ENCODE measurements at regions not wholly inside any gene's neighbourhood (a gene's known extent, or its start where the extent isn't known, plus 50 kb on each side); places are given as distances from the start of the nearest gene placed in this dataset.

- DNase-seq = no peak
These were observed 1396.1 kb upstream of the TMEFF2 start for GRCh38 chr2:193590831-193591230.

DNA sequence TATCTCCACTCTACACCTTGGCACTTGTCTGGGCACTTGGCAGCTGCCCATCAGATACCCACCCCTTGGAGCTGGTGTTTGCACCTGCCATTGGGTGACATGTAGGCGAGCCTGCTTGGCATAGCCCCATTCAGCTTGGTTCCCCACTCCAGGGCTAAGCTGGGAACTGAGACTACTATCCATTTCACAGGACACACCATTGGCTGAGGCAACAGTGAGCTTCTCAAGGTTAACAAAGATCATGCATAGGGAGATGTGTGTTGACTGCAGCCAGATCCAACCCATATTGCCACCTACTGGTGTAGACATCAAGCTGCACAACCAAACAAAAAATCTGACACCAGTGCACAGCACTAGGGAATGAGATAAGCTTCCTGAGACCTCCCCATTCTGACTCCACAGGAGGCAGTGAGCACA is 1389.8 kb upstream of the TMEFF2 start:
- peak; percentile 35 for DNase-seq

DNA sequence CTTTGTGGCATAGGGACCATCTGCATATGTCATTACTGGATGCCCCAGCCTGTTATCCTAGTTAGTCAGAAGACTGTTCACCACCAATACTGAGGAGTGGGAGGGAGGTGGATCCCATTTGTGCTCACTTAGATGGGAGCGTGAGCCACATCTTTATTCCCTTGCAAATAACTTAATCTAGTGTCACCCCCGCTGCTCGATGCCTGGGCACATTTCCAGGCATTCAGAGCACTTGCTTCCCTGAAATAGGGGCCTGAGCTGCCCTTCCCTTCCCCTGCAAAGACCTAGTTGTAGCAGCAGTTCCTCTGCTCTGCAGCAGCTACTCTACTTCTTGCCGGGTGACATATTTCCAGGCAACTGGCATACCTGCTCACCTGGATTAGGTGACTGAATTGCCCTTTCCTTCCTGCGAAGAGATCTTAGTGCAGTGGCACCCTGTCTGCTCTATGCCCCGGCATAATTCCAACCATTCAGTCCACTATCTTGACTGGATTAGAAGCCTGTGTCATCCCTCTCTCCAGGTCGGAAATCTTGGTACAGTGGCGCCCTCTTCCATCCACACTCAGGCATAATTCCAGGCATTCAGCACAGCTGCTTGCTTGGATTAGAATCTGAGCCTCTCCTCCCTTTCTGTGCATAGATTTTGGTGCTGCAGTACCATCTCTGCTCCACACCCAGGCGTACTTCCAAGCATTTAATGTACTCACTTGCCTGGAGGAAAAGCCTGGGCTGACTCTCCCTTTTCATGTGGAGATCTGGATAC is 1389.1 kb upstream of the TMEFF2 start:
- no peak for DNase-seq

DNA sequence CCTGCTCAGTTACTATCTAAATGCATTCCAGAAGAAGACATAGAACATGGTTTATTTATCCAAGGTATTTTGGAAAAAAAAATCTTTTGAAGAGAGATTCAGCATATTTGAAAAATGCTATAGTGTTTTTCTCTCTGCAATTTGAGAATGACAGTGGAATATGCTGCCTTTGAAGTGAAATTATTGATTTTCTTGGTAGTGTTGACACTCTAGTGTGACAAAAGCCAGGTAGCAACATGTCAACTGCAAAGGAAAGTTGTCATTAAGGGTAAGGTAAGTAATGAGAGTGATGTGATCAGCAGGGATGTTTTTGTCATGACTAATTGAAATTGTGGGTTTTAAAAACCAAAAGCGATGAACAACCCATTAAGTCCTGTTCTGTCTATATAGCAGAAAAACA is 1387.1 kb upstream of the TMEFF2 start:
- DNase-seq = no peak

GRCh38 chr2:193580176-193580950 is 1385.6 kb upstream of the TMEFF2 start:
- DNase-seq = no peak

- no peak for DNase-seq
These were observed 1372.2 kb upstream of the TMEFF2 start for GRCh38 chr2:193566886-193567285.

- DNase-seq = no peak
These were observed 1371.5 kb upstream of the TMEFF2 start for GRCh38 chr2:193566276-193566675.

DNA sequence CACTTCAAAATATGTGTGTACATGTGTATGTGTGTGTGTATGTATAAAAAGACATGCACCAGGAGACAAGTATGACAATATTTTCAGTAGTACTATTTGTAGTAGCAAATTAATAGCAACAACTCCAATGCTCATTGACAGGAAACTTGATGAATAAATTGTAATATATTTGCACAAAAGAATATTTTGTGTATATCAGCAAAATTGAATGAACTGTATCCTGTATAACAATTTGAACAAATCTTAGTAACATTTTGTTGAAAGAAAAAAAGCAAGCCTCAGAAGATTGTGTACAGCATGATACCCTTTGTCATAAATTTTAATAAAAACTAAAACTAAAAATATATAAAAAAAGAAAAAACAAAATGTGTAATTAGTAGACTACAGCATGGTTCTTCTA is 1367.3 kb upstream of the TMEFF2 start:
- DNase-seq = no peak

- no peak for DNase-seq
These were observed 1366.3 kb upstream of the TMEFF2 start for GRCh38 chr2:193561054-193561453.

- DNase-seq = no peak
These were observed 1362.2 kb upstream of the TMEFF2 start for GRCh38 chr2:193556766-193557470.

DNA sequence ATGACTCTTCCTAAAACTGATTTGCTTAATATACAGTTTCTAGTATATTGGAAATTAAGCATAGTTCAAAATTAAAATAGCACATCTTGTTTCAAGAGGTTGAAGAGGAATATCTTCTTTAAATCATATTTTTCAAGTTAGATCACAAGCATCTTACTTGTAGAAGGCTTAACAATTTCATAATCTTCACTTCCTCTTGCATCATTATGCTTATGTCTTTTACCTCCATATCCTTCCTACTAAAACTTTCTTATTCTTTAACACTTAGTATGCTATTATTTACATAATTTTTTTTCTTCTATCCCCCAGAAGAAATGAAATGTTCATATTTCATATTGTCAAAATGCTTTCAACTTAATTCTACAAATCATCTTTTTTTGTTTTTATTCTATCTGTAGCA is 1354.9 kb upstream of the TMEFF2 start:
- no peak for DNase-seq

GRCh38 chr2:193542762-193543161 is 1348.0 kb upstream of the TMEFF2 start:
- DNase-seq = peak; percentile 94

- no peak for DNase-seq
These were observed 1344.5 kb upstream of the TMEFF2 start for GRCh38 chr2:193539188-193539587.

DNA sequence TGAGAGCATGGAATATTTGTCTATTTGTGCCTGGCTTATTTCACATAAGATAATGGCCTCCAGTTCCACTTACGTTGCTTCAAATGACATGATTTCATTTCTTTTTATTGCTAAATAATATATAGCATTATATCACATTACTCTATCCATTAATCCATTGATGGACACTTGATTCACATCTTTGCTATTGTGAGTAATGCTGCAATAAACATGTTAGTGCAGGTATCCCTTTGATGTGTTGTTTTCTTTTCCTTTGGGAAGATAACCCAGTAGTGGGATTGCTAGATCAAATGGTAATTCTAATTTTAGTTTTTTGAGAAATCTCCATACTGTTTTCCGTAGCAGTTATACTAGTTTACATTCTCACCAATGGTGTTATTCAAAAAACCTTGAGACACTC is 1343.3 kb upstream of the TMEFF2 start:
- no peak for DNase-seq

DNA sequence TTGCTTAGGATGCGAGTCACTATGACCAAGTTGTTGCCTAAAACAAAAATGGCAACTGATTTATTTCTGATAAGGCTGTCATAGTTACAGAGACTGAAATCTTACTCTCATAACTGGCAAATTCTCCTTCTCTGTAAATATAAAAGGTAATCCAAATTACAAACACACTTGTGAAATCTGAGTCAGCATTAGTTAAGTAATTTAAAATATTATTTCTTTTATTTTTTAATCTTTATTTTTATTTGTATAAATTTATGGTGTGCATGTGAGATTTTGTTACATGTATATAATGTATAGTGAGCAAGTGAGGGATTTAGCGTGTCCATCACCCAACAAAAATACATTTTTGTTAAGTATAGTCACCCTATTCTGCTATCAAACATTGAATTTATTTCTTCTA is 1342.8 kb upstream of the TMEFF2 start:
- no peak for DNase-seq

GRCh38 chr2:193528458-193528857 is 1333.7 kb upstream of the TMEFF2 start:
- peak; percentile 10 for DNase-seq

- DNase-seq = peak; percentile 41
These were observed 1332.4 kb upstream of the TMEFF2 start for GRCh38 chr2:193527146-193527545.

DNA sequence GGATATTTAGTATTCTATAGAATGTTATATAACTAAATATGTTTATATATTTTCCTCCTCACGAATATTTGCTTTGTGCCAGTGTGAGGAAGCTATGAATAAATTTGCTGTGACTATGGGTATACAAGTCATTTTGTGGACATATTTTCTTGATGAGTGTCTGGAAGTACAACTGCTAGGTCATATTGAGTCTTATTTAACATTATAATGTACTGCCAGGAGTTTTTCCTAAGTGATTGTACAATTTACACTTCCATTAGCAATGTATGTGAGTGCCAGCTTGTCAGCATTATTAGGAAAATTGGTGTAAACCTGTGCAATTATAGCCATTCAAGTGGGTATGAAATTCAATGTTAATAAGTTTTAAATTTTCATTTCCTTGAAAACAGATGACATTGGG is 1328.9 kb upstream of the TMEFF2 start:
- DNase-seq = no peak

- DNase-seq = no peak
These were observed 1326.8 kb upstream of the TMEFF2 start for GRCh38 chr2:193521523-193521922.

DNA sequence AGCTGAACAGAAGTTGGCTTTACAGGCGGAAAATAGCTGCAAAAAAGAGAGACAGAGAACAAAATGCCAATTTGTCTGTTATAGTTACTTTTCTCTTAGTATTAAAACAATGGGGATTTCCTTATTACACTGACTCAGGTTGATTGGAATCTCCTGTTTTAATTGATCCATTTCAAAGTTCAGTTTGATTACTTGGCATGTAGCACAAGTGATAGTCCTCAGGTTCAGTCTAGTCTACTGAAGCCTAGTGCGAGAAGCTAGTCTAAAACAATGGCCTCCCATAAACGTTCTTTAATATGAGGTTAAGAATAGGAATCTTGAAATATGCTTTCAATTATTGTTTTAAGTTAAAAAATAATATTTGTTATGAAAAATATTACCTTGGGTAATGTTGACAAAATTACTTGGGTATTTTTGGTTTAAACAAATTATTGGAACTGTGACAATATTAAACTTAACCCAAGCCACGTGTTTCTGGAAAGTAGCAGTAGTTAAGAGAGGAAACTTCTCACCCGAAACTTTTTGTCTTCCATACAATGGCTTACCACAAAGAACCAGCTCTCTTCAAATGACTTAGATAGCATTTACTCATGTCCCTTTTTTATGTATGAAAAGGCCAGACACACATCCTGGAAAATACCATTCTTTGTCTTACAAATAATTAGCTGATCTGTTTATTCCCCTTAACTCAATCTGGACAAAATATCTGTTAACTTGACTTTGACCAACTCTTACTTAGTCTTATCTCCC is 1326.2 kb upstream of the TMEFF2 start:
- no peak for DNase-seq

GRCh38 chr2:193518041-193518817 is 1323.5 kb upstream of the TMEFF2 start:
- DNase-seq = no peak

GRCh38 chr2:193517615-193518014 is 1322.9 kb upstream of the TMEFF2 start:
- DNase-seq = no peak
